H1 (cell line): ENCODE measurements at regions not wholly inside any gene's neighbourhood (a gene's known extent, or its start where the extent isn't known, plus 50 kb on each side); places are given as distances from the start of the nearest gene placed in this dataset.

ENCODE experiments used
- TEAD4 ChIP-seq: IDR thresholded peaks from 2 replicates; pipeline ENCODE4 v1.6.1; 2012; ENCODE audit warnings: low read depth, low read length, inconsistent platforms, mixed read lengths
- TF ChIP-seq, protein P1 (sequence below): IDR thresholded peaks from 2 replicates; pipeline ENCODE4 v1.6.1; 2011; ENCODE audit warnings: low read length, improper control_type of control experiment
- TF ChIP-seq, protein P2 (sequence below): IDR thresholded peaks from 2 replicates; pipeline ENCODE4 v1.6.1; 2012; ENCODE audit warnings: inconsistent platforms

DNA sequence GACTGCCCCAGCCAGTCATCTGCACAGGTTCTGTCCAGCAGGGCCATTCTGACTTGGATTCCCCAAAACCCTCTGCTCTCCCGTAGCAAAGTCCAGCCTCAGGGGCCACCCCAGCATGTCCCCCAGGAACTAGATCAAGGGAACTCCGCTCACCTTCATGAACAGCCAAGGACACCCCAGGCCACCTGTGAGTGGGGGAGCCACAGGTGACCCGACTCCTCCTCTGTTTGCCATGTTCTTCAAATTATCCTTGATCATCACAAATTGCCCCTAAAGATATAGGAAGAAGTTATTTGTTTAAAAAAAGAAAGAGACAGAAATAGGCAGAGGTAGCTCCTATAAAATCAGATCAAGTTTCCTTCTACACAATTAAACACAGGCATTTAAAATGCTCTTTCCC lies 475.0 kb downstream of the MATN1 start (continued):
- TF ChIP-seq TEAD4: no peak
- TF ChIP-seq, protein P1, sequence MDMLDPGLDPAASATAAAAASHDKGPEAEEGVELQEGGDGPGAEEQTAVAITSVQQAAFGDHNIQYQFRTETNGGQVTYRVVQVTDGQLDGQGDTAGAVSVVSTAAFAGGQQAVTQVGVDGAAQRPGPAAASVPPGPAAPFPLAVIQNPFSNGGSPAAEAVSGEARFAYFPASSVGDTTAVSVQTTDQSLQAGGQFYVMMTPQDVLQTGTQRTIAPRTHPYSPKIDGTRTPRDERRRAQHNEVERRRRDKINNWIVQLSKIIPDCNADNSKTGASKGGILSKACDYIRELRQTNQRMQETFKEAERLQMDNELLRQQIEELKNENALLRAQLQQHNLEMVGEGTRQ: no peak
- TF ChIP-seq, protein P2, sequence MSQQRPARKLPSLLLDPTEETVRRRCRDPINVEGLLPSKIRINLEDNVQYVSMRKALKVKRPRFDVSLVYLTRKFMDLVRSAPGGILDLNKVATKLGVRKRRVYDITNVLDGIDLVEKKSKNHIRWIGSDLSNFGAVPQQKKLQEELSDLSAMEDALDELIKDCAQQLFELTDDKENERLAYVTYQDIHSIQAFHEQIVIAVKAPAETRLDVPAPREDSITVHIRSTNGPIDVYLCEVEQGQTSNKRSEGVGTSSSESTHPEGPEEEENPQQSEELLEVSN: no peak
